ENCODE measurements at regions not wholly inside any gene's neighbourhood (a gene's known extent, or its start where the extent isn't known, plus 50 kb on each side); places are given as distances from the start of the nearest gene placed in this dataset.

GRCh38 chrX:43139645-43140044 lies 361.7 kb upstream of the PPP1R2C start:
- Histone ChIP-seq H3K9me3 (ENCODE audit: control insufficient read depth, insufficient read depth, low read depth, low read length) (no peaks in the 10 kb centered on the region), H3K27ac (ENCODE audit: extremely low read depth, low read depth, low read length) (no peak overlapping the region), H3K4me3 (ENCODE audit: low read depth, low read length) (no peak overlapping the region), H3K4me1 (ENCODE audit: control insufficient read depth, insufficient read depth, low read length) (no peaks in the 10 kb centered on the region), H3K36me3 (ENCODE audit: control insufficient read depth in 2 of 2, insufficient read depth in 1 of 2, low read length in 2 of 2) (no peaks in the 10 kb centered on the region)
- ChIA-PET CTCF (no interaction called here), POLR2A (no interaction called here)
- TF ChIP-seq ZNF280C (tag by site-specific recombination; IDR thresholded peaks at IDR 0.05) (no peak), ZNF426 (tag by site-specific recombination; IDR thresholded peaks at IDR 0.05) (no peak), MZF1 (tag by site-specific recombination; IDR thresholded peaks at IDR 0.05; ENCODE audit: borderline replicate concordance) (no peak), KLF1 (tag by site-specific recombination; IDR thresholded peaks at IDR 0.05) (no peak), ZBTB11 (tag by site-specific recombination; conservative IDR thresholded peaks at IDR 0.05; ENCODE audit: low read depth) (no peak), ZNF391 (tag by site-specific recombination; IDR thresholded peaks at IDR 0.05; ENCODE audit: borderline replicate concordance, low read depth) (no peak), ZNF266 (tag by site-specific recombination; IDR thresholded peaks at IDR 0.05; ENCODE audit: low read depth) (no peak), ZFP41 (tag by site-specific recombination; IDR thresholded peaks at IDR 0.05; ENCODE audit: borderline replicate concordance) (no peak), YY2 (tag by site-specific recombination; IDR thresholded peaks at IDR 0.05) (no peak), ZNF341 (tag by site-specific recombination; IDR thresholded peaks at IDR 0.05; ENCODE audit: low read depth) (no peak), ZNF558 (tag by site-specific recombination; IDR thresholded peaks at IDR 0.05) (no peak), ZNF24 (tag by site-specific recombination; IDR thresholded peaks at IDR 0.05) (no peak), ZNF521 (tag by site-specific recombination; IDR thresholded peaks at IDR 0.05) (no peak), ZNF76 (tag by site-specific recombination; IDR thresholded peaks at IDR 0.05; ENCODE audit: borderline replicate concordance, low read depth) (no peak), ZNF704 (tag by site-specific recombination; IDR thresholded peaks at IDR 0.05) (no peak), MEIS1 (CRISPR knock-in tag; IDR thresholded peaks at IDR 0.05; ENCODE audit: borderline replicate concordance) (no peak), ZNF571 (tag by site-specific recombination; IDR thresholded peaks at IDR 0.05) (no peak)

- no peaks in the 10 kb centered on the region for H3K4me1 ChIP-seq (ENCODE audit: control insufficient read depth, insufficient read depth, low read length)
- POLR2A ChIA-PET = no interaction called here
- H3K36me3 ChIP-seq (ENCODE audit: control insufficient read depth in 2 of 2, insufficient read depth in 1 of 2, low read length in 2 of 2) = no peaks in the 10 kb centered on the region
- no peak overlapping the region for H3K27ac ChIP-seq (ENCODE audit: extremely low read depth, low read depth, low read length)
- no peaks in the 10 kb centered on the region for H3K9me3 ChIP-seq (ENCODE audit: control insufficient read depth, insufficient read depth, low read depth, low read length)
- H3K4me3 ChIP-seq (ENCODE audit: low read depth, low read length) = no peak overlapping the region
- CTCF ChIA-PET = no interaction called here
- TF ChIP-seq ZXDB (tag by site-specific recombination; IDR thresholded peaks at IDR 0.05) (no peak), ZNF214 (tag by site-specific recombination; IDR thresholded peaks at IDR 0.05; ENCODE audit: borderline replicate concordance) (no peak)
These were observed 362.6 kb upstream of the PPP1R2C start for GRCh38 chrX:43140582-43140981.
